D341Med (cell line): ENCODE measurements at regions not wholly inside any gene's neighbourhood (a gene's known extent, or its start where the extent isn't known, plus 50 kb on each side); places are given as distances from the start of the nearest gene placed in this dataset.
A peak's percentile ranks its signal among the peaks of the same experiment; 100 is the strongest.

Source experiments
- DNase-seq: peaks from one replicate; pipeline ENCODE4 v3.0.0; 2012; ENCODE audit warnings: low spot score

DNA sequence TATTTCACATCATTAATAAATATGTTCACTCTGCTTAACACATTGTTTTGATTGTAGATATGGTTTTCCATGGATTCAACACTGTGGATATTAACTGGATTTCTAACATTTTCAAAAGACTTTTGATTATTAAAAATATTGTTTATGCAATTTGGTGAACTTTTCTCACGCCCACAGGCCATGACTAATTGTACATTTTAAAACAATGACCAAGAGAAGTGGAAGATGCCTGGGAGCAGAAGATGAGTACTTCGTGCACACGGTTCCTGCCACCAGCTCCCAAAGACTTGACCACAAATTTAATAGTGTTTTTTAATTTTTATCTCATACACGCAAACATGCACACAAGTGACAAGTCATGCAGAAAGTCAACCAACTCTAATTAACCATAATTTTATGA, 451.0 kb upstream of the ADARB2 start:
- no peak for DNase-seq

DNA sequence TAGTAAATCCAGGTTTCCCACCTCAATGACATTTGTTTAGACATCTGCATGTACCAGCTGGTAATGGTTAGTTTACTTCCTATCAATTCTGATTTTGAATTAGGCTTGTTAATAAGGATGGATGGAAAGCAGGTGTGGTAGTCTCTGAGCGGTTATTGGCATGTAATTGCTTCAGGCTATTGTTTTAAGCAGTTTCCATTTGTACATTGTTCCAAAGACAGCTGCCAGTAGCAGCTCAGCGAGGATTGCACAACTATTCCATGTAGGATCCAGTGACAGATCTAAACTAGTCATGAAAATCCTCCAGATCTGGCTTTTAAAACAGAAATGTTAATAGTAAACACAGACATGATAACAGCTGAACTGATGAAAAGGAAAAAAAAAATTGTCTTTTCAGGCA, 436.0 kb upstream of the ADARB2 start:
- no peak for DNase-seq

DNA sequence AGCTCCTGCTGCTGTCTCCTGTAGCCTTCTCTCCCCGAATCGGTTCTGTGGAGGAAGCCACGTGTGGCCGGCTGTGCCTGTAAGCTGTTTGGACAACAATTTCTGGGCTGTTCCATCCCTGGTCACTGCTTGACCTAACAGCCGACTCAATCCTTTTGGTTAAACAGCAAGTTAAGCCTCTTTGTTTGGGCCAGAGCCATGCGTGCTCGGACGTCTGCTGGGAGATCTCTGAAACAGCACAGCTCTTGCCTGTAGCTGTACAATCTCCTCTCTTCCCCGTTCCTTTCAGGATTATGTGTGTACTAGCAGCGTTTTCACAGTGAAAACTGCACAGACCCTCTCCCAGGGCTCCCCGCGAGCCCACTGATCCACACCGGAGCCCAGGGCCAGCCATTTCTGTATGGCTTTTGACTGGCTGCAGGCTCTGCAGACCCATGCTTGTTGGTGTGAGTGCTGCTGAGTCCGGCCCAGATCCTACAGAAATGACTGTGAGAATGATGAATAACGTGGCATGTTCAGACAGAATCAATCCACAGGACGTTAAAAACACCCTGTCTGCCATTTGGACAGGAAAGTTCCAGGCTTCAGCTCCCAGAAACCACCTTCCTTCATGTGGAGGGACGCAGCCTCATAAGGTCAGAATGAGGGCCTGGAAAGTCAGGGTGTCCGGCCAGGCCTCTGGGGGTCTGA, 428.6 kb upstream of the ADARB2 start:
- DNase-seq, result no peak

DNA sequence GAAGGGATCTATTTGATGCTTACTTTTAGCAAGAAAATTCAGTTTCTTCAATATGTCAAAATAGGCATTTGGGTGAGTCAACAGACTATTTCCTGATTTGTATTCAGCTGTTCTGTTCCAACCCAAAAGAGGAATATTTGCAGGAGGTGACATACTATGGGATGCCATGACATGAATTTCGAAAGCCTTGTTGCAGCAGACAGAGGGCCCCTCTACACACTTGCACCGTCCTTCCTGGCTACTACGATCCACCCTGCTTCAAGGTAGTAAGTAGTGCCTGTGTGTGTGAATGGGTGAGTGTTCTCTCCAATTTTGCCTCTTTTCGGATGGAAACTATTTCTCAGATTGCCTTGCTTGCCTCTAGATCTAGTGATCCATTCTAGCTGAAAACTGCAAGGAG, 413.0 kb upstream of the ADARB2 start:
- DNase-seq, result no peak

DNA sequence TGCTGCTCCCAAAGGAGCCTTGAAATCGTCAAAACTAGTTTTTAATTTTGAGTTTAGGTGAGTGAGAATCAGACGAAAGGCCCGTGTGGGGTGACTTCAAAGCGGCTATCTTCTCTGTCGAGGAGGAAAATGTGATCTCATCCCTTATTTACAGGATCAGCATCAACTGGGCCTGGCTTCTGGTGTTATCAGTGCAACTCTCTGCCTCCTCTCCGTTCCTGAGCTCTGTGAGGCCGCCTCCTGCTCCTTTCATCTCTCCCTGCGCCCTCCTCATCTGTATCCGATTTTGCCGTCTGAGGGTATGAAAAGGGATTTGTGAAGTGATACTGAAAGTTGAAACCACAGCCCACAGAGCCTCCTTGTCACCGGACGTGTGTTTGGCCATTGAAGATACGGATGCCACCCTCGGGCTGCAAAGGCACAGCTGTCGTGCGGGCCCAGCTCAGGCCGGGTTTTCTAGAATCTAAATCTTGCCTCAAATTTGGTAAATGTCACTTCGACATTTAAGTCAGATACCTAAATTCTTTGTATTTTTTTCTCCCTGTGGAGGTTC, 408.7 kb upstream of the ADARB2 start:
- no peak for DNase-seq

DNA sequence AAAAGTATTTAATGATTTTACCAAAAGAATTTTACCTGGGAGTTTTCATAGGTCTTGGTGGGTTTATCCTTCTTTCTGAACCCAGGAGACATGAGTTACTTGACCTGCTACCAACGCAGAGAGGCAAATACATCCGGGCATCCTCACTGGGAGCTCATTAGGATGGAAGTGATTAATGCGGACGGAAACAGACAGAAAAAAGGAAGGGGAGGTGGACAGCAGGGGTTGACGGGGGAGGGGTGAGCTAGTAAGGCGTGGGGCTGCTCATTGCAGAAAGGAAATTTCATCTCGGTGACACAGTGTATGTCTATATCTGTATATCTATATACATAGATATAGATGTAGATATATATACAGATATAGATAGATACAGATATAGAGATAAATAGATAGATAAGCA, 408.2 kb upstream of the ADARB2 start:
- no peak for DNase-seq

DNA sequence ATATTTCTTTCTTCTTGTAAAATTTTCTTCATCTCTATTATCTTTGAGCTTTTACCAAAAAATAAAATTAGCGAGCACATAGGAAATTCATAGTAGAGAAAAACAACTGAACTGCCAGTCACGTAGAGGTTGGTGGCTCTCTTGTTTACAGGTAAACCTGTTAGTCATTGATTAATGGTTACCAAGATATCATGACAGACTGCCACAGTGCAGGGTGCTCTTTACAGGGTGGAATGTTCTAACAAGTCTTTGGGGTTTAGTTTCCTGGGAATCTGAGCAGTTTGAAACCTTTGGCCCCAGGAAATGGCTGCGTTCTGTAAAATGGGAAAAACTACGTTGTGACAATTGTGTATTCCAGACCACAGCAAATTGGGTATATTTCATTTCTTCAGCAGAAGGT, 407.3 kb upstream of the ADARB2 start:
- DNase-seq, result no peak

DNA sequence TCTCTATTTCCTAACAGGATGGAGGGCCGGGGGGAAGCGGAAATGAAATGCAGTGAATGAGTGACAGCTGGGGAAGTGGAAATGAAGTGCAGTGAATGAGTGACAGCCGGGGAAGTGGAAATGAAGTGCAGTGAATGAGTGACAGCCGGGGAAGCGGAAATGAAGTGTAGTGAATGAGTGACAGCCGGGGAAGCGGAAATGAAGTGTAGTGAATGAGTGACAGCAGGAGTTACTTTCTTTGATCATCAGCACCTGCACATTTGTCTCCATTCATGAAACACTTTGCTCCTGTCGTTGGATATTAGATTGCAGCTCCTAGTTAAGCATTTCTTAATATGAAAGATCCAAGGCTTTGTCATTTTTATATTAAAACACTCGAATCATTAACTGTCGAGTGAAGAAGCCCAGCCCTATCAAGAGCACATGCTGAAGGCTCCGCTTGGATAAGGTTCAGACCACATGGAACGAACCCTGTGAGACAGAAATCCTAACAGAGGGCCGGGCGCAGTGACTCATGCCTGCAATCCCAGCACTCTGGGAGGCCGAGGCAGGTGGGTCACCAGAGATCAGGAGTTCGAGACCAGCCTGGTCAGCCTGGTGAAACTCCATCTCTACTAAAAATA, 406.0 kb upstream of the ADARB2 start:
- DNase-seq, result no peak

DNA sequence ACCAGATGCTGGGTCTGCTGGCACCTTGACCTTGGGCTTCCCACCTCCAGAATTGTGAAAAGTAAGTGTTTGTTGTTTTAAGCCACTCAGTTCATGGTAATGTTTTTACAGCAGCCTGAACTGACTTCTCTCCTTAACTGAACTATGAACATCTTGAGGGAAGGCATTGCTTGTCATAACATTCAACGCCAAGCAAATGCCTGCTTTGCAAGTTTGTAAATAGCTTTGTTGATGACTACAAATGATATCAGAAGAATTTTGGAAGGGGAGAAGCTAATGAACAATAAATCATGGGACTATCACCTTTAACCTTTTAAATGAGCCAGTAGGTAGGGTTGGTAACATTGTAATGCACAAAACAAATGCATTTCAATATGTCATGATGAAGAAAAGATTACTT, 402.4 kb upstream of the ADARB2 start:
- DNase-seq, result no peak

DNA sequence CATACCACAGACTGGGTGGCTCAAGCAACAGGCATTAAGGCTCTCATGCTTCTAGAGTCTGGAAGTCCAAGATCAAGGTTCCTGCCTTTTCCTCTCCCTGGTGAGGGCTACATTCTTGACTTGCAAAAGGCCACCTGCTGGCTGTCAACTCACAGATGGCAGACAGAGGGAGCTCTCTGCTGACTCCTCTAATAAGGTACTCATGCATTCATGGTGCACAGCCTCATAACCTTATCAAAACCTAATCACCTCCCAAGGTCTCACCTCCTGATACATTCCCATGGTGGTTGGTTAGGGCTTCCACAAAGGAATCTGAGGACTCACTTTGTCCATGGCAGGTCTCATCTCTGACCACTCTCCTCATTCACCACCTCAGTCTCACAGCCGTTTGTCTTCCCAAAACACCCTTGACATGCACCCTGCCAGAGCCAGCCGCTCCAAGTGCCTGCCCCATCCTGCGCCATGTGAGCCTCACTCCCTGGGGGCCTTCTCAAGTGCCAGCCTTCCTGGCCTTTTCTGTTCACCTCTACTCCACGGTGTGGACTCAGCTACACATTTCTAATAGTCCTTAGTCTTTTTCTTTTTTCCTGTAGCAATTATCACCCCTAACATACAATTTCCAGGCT, 400.3 kb upstream of the ADARB2 start:
- peak; percentile 64 for DNase-seq

DNA sequence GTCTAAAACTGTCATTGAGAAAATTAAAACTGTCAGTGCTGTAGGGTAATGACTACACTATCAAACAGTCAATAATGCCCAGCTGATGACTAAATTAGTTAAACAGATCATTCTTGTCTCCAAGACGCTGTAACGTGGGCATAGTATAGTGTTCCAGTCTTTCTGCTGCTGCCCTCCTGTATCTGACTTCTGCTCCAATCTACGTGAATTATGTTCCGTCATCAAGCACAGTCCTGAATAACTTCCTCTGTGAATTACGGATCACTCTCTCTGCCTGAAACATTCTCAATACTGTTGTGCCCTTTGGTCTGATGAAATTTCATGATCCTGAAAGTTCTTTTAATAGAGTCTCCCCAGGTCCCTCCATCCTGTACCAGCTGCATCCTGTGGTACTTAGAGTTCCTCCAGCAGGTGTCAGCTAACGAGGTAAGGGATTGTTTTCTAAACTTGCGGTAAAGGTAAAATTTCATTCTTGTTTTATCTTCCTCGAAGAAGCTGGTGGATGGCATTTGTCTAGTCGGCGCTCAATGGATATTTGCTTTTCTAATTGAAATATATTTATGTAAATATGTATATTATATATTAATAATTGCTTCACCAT, 393.5 kb upstream of the ADARB2 start:
- DNase-seq, result no peak

DNA sequence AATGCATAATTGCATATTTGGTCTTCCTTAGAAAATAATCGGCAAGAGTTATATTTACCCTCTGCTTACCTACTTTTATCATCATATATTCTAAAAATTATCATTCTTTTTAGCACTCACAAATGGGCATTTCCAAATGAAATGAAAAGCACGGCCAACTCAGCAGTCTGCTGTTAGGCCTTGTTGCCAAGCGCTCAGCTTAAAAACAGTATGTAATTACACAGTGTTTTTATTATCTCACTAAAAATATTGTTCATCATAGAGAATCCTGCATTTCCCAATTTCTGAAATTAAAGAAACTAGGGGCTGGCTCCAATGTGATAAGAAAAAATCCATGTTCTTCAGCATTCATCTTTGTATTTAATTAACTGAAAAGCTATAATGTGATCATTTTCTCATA, 391.7 kb upstream of the ADARB2 start:
- DNase-seq, result no peak

DNA sequence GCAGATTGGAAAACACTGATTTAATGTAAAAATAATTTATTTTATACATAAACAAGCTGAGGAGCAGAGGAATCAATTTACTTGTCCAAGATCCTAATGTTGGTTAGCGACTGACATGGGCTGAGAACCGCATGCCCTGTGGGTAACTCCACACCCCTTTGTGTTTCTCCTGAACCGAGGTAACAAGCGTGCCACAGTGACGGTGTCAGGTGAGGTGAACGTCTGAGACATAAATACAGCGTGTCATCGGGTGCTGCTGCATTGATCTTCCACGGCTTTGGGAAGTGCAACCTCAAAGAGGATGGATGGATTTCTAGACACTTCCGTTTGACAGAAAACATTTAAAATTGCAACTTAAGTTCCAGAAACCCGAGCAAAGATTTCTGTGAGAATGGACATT, 386.8 kb upstream of the ADARB2 start:
- no peak for DNase-seq

DNA sequence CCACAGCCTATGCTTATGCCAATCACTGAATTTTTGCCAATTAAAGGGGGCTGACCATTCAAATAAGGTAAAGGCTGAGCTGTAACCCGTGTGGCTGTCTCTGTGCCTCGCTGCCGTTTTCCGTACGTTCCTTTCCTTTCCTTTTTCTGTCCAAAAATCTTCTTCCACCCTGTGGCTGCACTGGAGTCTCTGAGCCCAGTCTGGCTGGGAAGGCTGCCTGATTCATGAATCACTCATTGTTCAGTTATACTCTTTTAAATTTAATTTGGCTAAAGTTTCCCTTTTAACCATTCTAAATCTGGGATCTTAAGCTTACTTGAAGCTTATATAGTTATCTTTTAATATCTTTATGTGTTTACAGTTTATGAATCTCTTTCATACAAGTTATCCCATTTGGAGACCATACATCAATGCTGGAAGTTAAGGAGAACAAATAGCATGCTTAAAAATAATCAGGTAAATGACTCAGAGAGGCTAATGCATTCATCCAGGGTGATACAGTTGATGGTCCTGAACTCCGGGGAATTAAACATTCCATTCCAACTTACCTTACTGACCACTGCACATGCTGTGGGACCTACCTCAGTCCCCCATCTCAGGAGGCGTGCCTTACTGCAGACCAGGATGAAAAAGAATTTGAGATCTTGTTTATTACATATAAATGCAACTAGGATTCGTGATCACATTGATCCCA, 385.3 kb upstream of the ADARB2 start:
- DNase-seq, result no peak

DNA sequence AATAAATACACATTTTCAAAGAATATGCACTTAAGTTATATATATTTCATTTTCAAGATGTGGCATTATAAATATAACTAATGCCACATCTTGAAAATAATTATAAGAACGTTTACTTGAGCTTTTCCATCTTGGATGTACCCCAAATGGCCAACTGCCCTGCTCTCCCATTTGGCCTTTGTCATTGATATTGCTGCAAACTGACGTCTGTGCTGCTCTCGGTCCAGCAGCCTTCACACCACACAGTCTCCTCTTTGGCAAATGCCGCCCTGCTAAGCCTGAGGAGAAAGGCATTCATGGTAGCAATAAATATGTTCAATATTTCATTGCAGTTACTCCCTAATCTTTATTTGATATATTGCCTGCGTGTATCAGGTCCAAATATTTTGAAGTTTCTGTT, 384.6 kb upstream of the ADARB2 start:
- no peak for DNase-seq

DNA sequence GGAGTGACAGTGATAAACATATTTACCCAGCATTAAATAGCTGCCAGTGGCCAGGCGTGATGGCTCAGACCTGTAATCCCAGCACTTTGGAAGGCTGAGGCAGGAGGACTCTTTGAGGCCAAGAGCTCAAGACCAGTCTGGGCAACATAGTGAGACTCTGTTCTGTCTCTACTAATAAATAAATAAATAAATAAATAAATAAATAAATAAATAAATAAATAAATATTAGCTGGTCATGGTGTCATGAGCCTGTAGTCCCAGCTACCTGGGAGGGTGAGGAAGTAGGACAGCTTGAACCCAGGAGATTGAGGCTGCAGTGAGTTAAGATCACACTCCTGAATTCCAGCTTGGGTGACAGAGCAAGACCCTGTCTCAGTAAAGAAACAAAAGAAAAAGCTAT, 384.0 kb upstream of the ADARB2 start:
- no peak for DNase-seq

DNA sequence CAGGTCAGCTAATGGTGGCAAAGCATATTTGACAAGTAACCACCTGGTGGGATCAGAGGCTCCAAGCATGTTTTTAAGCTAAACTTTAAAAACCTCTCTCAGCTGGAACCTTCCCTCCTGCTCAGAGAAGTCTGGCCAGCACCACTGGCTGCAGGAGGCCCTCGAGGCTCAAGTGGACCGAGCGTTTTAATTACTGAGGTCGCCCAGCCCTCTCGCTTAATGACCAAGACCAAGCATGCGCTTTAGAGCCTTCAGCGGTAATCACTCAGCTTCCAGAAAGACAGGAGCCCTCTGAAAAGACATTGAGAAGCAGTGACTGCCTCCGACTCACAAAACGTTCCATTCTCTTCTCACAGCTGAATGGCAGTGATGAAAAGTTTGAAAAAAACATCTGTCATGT, 383.4 kb upstream of the ADARB2 start:
- no peak for DNase-seq

DNA sequence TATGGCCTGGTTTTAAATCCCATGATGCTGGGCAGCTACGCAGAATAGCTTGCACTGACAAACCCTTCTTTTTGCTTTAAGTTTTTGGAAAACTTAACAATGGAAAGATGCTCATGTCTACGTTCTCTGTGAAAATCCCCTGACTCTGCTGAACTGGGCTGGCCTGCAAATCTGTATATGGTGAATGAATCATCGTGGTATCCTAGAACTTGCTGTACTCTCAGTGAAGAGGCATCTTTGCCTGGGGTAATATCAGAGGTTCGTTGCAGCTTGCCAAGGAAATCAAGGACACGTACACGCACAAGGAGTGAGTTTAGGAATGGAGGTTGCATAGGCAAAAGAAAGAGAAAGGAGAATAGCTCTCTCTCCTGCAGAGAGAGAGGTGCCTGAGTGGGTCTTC, 382.0 kb upstream of the ADARB2 start:
- DNase-seq, result no peak

DNA sequence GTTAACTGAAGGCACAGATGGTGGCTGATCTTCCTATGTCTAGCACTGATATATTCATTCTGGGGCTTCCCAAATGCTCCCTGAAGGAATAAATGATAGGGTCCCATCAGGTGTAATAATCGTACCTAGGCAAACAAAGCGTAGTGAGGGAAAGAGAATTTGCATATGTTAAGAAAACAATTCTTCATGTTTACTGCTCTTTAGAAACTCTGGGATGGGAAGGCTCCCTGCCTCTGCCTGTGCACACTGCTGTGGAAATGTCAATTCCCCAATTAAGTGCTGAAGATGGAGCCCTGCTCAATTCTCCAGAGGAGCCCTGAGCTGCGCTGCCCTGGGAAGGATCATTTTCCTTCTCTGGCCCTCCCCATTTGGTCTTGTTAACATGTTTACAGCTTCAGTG, 380.9 kb upstream of the ADARB2 start:
- DNase-seq, result no peak

DNA sequence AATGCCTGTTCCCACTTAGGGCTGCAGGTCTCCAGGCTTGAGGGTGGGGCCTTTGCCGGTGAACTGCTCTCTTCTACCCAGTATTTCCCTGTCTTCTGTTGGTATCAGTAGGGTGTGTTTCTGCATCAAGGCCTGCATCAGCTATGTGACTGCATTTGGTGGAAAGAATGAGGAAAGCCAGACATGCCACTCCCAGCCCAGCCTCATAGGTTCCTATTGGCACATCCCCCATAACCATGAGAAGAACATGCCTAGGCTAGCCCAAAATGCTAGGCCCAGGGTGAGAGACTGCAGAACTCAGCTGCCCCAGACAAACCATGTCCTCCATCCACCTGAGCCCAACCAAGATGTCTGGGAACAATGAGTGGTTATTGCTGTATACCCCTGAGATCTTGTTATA, 380.3 kb upstream of the ADARB2 start:
- no peak for DNase-seq

DNA sequence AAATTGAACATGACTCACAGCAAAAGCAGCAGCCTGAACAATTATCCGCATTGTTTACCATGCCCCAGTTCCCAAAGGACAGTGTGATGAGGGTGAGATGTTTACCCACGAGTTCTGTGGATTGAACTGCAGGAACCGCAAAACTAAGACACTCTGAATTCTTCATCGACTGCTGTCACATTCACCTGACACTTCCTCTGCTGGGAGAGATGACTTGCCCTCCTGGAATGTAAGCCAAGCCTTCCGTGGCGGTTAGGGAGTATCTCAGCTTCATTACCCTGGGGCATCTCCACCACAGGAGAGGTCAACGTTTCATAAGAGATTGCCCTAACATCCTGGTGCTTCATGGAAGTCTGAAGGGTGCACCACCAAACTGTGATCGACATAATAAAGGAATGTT, 374.6 kb upstream of the ADARB2 start:
- no peak for DNase-seq

DNA sequence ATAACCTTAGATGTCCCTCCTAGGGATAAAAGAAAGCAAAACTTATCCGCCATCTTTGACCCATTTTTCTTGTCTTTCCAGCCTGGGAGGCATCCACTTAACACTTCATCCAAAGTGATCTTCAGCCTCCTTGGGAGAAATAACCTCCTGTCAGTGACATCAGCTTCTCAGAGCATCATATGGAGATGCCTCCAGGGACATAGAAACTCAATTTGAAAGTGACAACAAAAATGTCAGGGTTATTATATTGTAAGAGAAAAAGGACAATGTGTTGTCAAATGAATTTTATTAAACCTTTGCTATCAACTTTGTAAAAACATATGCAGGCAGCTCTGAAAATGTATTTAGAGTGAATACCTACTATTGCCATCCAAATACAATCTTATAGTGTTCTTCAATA, 371.2 kb upstream of the ADARB2 start:
- DNase-seq, result no peak

DNA sequence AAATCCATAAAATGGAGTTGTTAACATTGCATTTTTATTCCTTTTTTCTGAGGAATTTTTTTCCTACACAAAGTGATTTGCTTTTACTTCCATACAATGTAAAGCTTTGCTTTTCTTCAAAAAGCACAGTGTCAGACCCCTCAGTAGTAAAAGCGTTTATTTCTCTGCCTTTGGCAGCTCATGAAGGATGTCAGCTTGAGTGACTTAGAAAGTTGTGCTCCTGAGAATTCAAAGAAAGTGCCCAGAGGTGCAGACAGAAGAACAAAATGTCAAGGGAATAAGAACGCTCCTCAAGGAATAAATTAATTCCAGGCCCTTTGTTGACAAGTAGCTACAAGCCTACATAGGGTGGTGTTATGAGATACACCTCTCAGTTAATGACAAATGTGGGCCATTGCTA, 369.3 kb upstream of the ADARB2 start:
- DNase-seq, result no peak
